HUES48 (cell line): ENCODE measurements at regions not wholly inside any gene's neighbourhood (a gene's known extent, or its start where the extent isn't known, plus 50 kb on each side); places are given as distances from the start of the nearest gene placed in this dataset.
"Not testable (repeated sequence)": the region's sequence is repeated elsewhere in the genome, so short reads cannot be mapped to it uniquely, and the experiment has no call there.

Experiments
- H3K27ac ChIP-seq: one replicate; pipeline ENCODE4 v1.7.0; 2013; ENCODE audit warnings: low read depth, low read length, inconsistent platforms
- H3K27me3 ChIP-seq: 2 replicates; pipeline ENCODE4 v1.6.1; 2013; ENCODE audit warnings: mild to moderate bottlenecking, low read length; ENCODE audit not compliant: control insufficient read depth, insufficient read depth
- H3K36me3 ChIP-seq: 2 replicates; pipeline ENCODE4 v1.6.1; 2013; ENCODE audit warnings: low read length; ENCODE audit not compliant: control insufficient read depth, insufficient read depth
- H3K4me1 ChIP-seq: 2 replicates; pipeline ENCODE4 v1.6.1; 2013; ENCODE audit warnings: mild to moderate bottlenecking, low read length; ENCODE audit not compliant: control insufficient read depth, insufficient read depth
- H3K4me3 ChIP-seq: 2 replicates; pipeline ENCODE4 v1.5.1; 2013; ENCODE audit warnings: mild to moderate bottlenecking, low read depth, low read length
- H3K9ac ChIP-seq: 2 replicates; pipeline ENCODE4 v1.6.1; 2013; ENCODE audit warnings: mild to moderate bottlenecking, low read depth, low read length, moderate library complexity
- H3K9me3 ChIP-seq: 2 replicates; pipeline ENCODE4 v1.6.1; 2013; ENCODE audit warnings: low read length; ENCODE audit not compliant: control insufficient read depth, insufficient read depth

- no peak overlapping the region for H3K4me3 ChIP-seq
- H3K9ac ChIP-seq = no peak overlapping the region
- no peaks in the 10 kb centered on the region for H3K9me3 ChIP-seq
- H3K27ac ChIP-seq = no peak overlapping the region
- peaks cover 25% of the 10 kb centered on the region for H3K4me1 ChIP-seq
- no peaks in the 10 kb centered on the region for H3K36me3 ChIP-seq
- H3K27me3 ChIP-seq = no peaks in the 10 kb centered on the region
Measured at GRCh38 chr2:160584972-160585494, 91.4 kb upstream of the RBMS1 start.

GRCh38 chr2:160590664-160591063 lies 97.1 kb upstream of the RBMS1 start:
- Histone ChIP-seq H3K36me3 (no peaks in the 10 kb centered on the region), H3K4me3 (no peak overlapping the region), H3K9ac (no peak overlapping the region), H3K27me3 (no peaks in the 10 kb centered on the region), H3K4me1 (no peaks in the 10 kb centered on the region), H3K27ac (no peak overlapping the region), H3K9me3 (no peaks in the 10 kb centered on the region)

- no peak overlapping the region for H3K9ac ChIP-seq
- no peaks in the 10 kb centered on the region for H3K9me3 ChIP-seq
Measured at GRCh38 chr2:160592401-160592800, 98.8 kb upstream of the RBMS1 start.

GRCh38 chr2:160592993-160593392 lies 99.4 kb upstream of the RBMS1 start:
- Histone ChIP-seq H3K36me3 (no peaks in the 10 kb centered on the region), H3K4me1 (no peaks in the 10 kb centered on the region), H3K9ac (no peak overlapping the region), H3K27ac (no peak overlapping the region), H3K9me3 (no peaks in the 10 kb centered on the region), H3K27me3 (no peaks in the 10 kb centered on the region), H3K4me3 (no peak overlapping the region)

More at GRCh38 chr2:160592401-160592800, 98.8 kb upstream of the RBMS1 start:
- H3K36me3 ChIP-seq = no peaks in the 10 kb centered on the region
- no peak overlapping the region for H3K4me3 ChIP-seq
- H3K4me1 ChIP-seq = no peaks in the 10 kb centered on the region
- H3K27me3 ChIP-seq = no peaks in the 10 kb centered on the region
- H3K27ac ChIP-seq = no peak overlapping the region

GRCh38 chr2:160596441-160596840 lies 102.8 kb upstream of the RBMS1 start:
- Histone ChIP-seq H3K9ac (no peak overlapping the region), H3K4me3 (no peak overlapping the region), H3K36me3 (no peaks in the 10 kb centered on the region), H3K4me1 (no peaks in the 10 kb centered on the region), H3K27ac (no peak overlapping the region), H3K9me3 (no peaks in the 10 kb centered on the region), H3K27me3 (no peaks in the 10 kb centered on the region)

GRCh38 chr2:160600437-160600836 lies 106.8 kb upstream of the RBMS1 start:
- not testable (repeated sequence) for H3K9ac ChIP-seq, H3K9me3 ChIP-seq, H3K36me3 ChIP-seq, H3K27ac ChIP-seq, H3K4me3 ChIP-seq, H3K4me1 ChIP-seq, H3K27me3 ChIP-seq

GRCh38 chr2:160602073-160602472 lies 108.5 kb upstream of the RBMS1 start:
- Histone ChIP-seq H3K4me1 (peaks cover 3% of the 10 kb centered on the region; the same call in 1 of the 2 replicates), H3K36me3 (no peaks in the 10 kb centered on the region)

GRCh38 chr2:160603771-160604510 lies 110.3 kb upstream of the RBMS1 start:
- Histone ChIP-seq H3K9me3 (no peaks in the 10 kb centered on the region), H3K27ac (no peak overlapping the region), H3K36me3 (no peaks in the 10 kb centered on the region)

More at GRCh38 chr2:160602073-160602472, 108.5 kb upstream of the RBMS1 start:
- no peak overlapping the region for H3K4me3 ChIP-seq
- H3K9ac ChIP-seq = no peak overlapping the region
- no peak overlapping the region for H3K27ac ChIP-seq
- no peaks in the 10 kb centered on the region for H3K27me3 ChIP-seq
- no peaks in the 10 kb centered on the region for H3K9me3 ChIP-seq

GRCh38 chr2:160606341-160606740 lies 112.7 kb upstream of the RBMS1 start:
- Histone ChIP-seq H3K36me3 (no peaks in the 10 kb centered on the region), H3K4me1 (peaks cover 7% of the 10 kb centered on the region; the same call in 1 of the 2 replicates), H3K27ac (no peak overlapping the region), H3K9ac (no peak overlapping the region), H3K27me3 (no peaks in the 10 kb centered on the region), H3K4me3 (no peak overlapping the region), H3K9me3 (no peaks in the 10 kb centered on the region)

More at GRCh38 chr2:160603771-160604510, 110.3 kb upstream of the RBMS1 start:
- no peak overlapping the region for H3K4me3 ChIP-seq
- no peak overlapping the region for H3K9ac ChIP-seq
- no peaks in the 10 kb centered on the region for H3K27me3 ChIP-seq
- peaks cover 7% of the 10 kb centered on the region; the same call in 1 of the 2 replicates for H3K4me1 ChIP-seq

- Histone ChIP-seq H3K27ac (no peak overlapping the region), H3K9ac (no peak overlapping the region)
Measured at GRCh38 chr2:160608599-160608998, 115.0 kb upstream of the RBMS1 start.

GRCh38 chr2:160609346-160609745 lies 115.7 kb upstream of the RBMS1 start:
- Histone ChIP-seq H3K27ac (no peak overlapping the region), H3K4me1 (peaks cover 7% of the 10 kb centered on the region; the same call in 1 of the 2 replicates), H3K4me3 (no peak overlapping the region), H3K27me3 (no peaks in the 10 kb centered on the region), H3K9me3 (no peaks in the 10 kb centered on the region), H3K36me3 (no peaks in the 10 kb centered on the region), H3K9ac (no peak overlapping the region)

More at GRCh38 chr2:160608599-160608998, 115.0 kb upstream of the RBMS1 start:
- no peaks in the 10 kb centered on the region for H3K36me3 ChIP-seq
- no peaks in the 10 kb centered on the region for H3K9me3 ChIP-seq
- H3K27me3 ChIP-seq = no peaks in the 10 kb centered on the region
- no peak overlapping the region for H3K4me3 ChIP-seq
- H3K4me1 ChIP-seq = peaks cover 7% of the 10 kb centered on the region; the same call in 1 of the 2 replicates
